Coronary artery (tissue), 2 donors: ENCODE measurements at regions not wholly inside any gene's neighbourhood (a gene's known extent, or its start where the extent isn't known, plus 50 kb on each side); places are given as distances from the start of the nearest gene placed in this dataset.

Source experiments
- DNase-seq: peaks from one replicate; pipeline ENCODE4 v3.0.0-alpha.2; 2017; ENCODE audit warnings: low spot score
- H3K27ac ChIP-seq, 2 donors: fragments of 200-600 bp; sonication (generic); one replicate each; pipeline ENCODE4 v1.5.1; 2016 to 2019
- H3K4me3 ChIP-seq: fragments of 200-600 bp; sonication (generic); 2 replicates; pipeline ENCODE4 v1.5.1; 2016; ENCODE audit warnings: mild to moderate bottlenecking, moderate library complexity
- TF ChIP-seq, protein P1 (sequence below): fragments of 200-600 bp; sonication (generic); IDR thresholded peaks from one replicate; pipeline ENCODE4 v1.5.1; 2019; ENCODE audit warnings: antibody characterized with exemption

DNA sequence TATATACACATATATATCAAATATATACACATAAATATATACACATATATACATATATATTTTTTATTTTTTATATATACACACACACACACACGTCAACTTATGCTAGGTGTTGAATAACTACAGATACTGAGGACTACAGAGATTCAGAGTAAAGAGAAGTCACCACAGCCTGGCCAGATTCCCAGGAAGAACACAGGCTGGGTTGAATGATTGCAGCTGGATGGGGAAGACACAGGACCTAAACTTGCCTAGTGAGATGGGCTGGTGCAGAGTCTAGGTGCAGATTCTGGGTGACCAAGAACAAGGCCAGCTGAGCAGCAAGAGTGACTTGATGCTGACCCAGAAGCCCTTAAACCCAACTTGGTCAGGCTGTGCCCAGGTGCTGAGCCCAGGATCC lies 241.3 kb downstream of the KCTD12 start:
- Histone ChIP-seq H3K4me3 (no peak overlapping the region), H3K27ac (no peak overlapping the region)
- TF ChIP-seq, protein P1, sequence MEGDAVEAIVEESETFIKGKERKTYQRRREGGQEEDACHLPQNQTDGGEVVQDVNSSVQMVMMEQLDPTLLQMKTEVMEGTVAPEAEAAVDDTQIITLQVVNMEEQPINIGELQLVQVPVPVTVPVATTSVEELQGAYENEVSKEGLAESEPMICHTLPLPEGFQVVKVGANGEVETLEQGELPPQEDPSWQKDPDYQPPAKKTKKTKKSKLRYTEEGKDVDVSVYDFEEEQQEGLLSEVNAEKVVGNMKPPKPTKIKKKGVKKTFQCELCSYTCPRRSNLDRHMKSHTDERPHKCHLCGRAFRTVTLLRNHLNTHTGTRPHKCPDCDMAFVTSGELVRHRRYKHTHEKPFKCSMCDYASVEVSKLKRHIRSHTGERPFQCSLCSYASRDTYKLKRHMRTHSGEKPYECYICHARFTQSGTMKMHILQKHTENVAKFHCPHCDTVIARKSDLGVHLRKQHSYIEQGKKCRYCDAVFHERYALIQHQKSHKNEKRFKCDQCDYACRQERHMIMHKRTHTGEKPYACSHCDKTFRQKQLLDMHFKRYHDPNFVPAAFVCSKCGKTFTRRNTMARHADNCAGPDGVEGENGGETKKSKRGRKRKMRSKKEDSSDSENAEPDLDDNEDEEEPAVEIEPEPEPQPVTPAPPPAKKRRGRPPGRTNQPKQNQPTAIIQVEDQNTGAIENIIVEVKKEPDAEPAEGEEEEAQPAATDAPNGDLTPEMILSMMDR = no peak
- no peak for DNase-seq

DNA sequence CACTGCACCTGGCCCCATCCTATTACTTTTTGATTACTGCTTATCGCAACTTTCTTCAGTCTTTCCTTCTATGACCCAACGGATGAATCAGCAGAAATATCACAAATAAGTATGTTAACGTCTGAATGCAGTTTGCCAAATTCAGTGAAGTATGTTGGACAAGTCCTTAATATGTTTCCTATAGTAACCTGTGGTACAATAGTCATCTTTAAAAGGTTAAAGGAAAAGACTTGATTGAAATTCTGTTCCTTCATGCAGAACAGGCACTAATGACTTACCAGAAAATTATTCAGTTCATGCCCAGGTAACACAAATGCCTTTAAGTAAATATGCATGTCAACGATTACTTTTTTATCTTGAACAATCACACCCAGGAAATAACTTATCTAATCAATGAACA lies 242.6 kb downstream of the KCTD12 start:
- DNase-seq = no peak
- H3K4me3 ChIP-seq = no peak overlapping the region
- H3K27ac ChIP-seq = no peak overlapping the region
- TF ChIP-seq, protein P1 = no peak

DNA sequence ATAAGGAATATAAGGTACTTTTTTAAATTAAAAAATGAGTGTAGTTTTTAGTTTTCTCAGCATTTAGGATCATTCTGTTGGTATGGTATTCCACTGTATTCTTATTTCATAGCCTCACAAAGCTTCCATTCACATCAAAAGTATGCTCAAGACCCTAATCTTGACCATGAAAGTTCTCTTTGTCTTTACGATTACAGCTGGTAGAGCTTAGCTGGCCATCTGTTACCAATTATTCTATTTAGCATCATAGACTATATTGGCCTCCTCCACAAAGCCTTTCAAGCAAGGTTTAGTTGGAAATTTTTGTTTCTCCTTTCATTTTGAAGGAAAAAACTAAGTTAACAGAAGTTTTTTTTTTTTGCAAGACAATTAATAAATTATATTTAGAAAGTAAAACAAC lies 245.1 kb downstream of the KCTD12 start:
- DNase-seq = no peak
- TF ChIP-seq, protein P1 = no peak
- H3K4me3 ChIP-seq = no peak overlapping the region
- no peak overlapping the region for H3K27ac ChIP-seq

DNA sequence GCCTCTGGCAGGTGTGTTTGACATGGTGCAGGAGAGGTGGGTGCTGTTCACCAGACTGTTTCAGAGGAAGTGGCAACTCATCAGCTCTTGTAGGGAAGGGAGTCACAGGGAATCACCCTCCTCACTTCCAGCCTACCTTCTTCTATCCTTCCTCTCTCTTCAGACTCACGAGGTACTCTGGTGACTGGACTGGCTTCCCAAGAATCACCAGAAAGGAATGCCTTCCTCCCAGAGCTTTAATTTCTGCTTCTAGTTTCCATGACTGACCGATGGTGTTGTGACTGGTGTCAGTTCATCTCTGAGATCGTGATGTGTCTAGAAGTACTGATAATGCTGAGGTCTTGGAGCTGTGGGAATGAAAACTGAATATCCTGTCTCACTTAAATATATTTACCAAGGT lies 247.3 kb downstream of the KCTD12 start:
- TF ChIP-seq, protein P1 = no peak
- H3K4me3 ChIP-seq = no peak overlapping the region
- H3K27ac ChIP-seq = no peak overlapping the region
- DNase-seq = no peak

DNA sequence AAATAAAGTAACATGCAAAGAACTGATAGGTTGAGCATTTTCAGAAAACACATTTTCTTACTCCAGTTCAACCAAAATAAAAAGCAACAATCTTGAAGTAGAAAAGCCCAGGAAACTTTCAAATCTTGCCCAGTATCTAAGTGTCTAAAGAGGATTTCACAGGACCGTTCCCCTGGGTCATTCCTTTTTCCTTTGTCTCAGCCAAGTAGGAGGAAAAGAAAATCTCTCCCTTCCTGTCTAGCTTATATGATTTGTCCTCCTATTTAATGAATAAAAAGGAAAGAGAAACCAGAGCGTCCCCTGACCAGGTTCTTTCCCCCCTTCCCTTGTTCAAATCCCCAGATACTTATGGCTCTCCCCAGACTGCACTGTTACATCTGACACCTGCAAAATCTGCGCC lies 248.0 kb downstream of the KCTD12 start:
- no peak for DNase-seq
- Histone ChIP-seq H3K4me3 (no peak overlapping the region), H3K27ac (no peak overlapping the region)
- TF ChIP-seq, protein P1 = no peak

DNA sequence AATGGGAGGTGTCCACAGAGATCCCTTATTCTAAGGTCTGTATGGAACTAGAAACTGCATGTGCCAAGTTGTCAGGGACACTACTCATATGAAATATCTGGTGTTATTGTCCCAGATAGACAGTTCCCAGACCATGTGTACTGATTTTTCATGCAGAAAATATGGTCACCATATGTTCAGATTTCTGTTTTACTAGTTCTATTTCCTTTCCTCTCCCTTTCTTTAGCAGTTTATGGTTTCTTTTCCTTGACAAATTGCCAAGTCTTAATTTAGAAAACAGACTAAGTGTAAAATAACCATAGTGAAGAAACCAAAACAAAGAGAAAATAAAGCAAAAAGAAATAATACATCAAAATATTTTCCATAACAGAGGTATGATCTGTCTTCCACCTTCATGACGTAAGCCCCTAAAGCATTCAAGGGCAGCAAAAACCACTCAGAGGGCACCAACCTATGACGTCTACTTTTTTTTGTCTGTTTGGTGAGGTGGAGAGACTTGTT lies 248.5 kb downstream of the KCTD12 start:
- TF ChIP-seq, protein P1 = no peak
- Histone ChIP-seq H3K4me3 (no peak overlapping the region), H3K27ac (no peak overlapping the region)
- DNase-seq = no peak

DNA sequence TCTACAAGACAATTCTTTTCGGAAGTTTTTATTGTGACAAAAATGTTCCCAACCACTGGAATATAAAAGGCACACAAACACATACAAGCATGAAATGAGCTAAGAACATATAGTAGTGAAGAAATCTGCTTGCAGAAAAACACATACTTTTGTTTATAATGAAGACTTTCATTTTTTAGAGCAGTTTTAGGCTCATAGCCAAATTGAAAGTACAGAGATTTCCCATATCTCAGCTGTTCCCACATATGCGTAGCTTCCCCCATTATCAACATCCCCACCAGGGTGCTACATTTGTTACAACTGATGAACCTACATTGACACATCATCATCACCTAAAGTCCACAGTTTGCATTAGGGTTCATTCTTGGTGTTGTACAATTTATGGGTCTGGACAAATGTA lies 249.4 kb downstream of the KCTD12 start:
- H3K4me3 ChIP-seq = no peak overlapping the region
- TF ChIP-seq, protein P1 = no peak
- DNase-seq = no peak
- no peak overlapping the region for H3K27ac ChIP-seq
